ENCODE measurements at regions not wholly inside any gene's neighbourhood (a gene's known extent, or its start where the extent isn't known, plus 50 kb on each side); places are given as distances from the start of the nearest gene placed in this dataset.

DNA sequence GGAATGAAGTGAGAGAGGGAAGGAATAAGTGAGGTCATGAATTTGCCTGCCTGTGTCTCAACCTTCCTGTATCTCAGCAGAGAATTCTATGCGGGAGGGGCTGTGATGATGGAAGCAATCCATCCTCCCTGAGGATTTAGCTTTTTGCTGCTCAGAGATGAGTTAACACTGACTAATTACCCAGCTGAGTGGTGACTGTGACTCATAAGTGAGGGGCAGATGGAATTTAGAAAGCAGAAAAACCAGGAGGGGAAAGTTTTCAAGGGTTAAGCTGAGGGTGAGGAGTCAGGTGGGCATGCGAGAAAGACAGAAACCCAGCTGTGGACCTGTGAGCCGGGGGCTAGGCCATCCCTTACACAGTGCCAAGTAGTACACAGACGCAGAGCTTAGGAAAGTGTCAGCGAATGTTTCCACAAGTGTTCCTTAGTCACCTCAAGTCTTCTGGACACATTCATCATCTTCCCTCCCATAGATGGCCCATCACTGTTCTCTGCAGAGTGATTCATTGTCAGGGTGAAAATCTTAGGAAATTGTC, 277.9 kb downstream of the IPO8 start:
- DNase-seq (ENCODE audit: low spot score): no peak
- Mint-ChIP-seq H3K36me3 (ENCODE audit: low read depth) (no peaks in the 10 kb centered on the region), H3K4me3 (ENCODE audit: unreplicated experiment) (no peak overlapping the region), H3K27me3 (ENCODE audit: low read depth) (peaks cover under 1% of the 10 kb centered on the region), H3K27ac (ENCODE audit: unreplicated experiment) (no peak overlapping the region), H3K9me3 (ENCODE audit: low read depth) (peaks cover 4% of the 10 kb centered on the region), H3K4me1 (ENCODE audit: low read depth) (peaks cover 5% of the 10 kb centered on the region)
- TF ChIP-seq, protein P1, sequence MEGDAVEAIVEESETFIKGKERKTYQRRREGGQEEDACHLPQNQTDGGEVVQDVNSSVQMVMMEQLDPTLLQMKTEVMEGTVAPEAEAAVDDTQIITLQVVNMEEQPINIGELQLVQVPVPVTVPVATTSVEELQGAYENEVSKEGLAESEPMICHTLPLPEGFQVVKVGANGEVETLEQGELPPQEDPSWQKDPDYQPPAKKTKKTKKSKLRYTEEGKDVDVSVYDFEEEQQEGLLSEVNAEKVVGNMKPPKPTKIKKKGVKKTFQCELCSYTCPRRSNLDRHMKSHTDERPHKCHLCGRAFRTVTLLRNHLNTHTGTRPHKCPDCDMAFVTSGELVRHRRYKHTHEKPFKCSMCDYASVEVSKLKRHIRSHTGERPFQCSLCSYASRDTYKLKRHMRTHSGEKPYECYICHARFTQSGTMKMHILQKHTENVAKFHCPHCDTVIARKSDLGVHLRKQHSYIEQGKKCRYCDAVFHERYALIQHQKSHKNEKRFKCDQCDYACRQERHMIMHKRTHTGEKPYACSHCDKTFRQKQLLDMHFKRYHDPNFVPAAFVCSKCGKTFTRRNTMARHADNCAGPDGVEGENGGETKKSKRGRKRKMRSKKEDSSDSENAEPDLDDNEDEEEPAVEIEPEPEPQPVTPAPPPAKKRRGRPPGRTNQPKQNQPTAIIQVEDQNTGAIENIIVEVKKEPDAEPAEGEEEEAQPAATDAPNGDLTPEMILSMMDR (IDR thresholded peaks at IDR 0.05): no peak

DNA sequence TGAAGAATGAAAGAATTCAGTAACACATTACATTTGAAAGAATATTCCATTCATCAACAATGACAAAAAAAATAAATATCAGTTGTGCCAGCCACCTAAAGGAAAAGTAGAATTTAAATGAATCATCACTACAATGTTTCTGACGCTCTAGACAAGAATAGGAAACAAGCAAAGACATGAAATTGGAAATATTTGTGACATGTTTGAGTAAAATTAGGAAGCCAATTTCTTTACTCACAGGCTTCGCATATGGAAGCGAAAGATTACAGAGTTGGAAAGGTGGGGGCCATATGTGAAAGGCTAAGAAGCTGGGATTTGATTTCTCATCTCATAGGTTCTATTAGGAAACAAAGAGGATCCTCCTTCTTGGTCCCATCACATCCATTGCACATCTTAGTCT, 279.0 kb downstream of the IPO8 start:
- TF ChIP-seq, protein P1 (IDR thresholded peaks at IDR 0.05): no peak
- H3K4me3 Mint-ChIP-seq (ENCODE audit: unreplicated experiment): no peak overlapping the region
- H3K4me1 Mint-ChIP-seq (ENCODE audit: low read depth): peaks cover 5% of the 10 kb centered on the region
- DNase-seq (ENCODE audit: low spot score): no peak
- H3K27me3 Mint-ChIP-seq (ENCODE audit: low read depth): no peaks in the 10 kb centered on the region
- no peaks in the 10 kb centered on the region for H3K36me3 Mint-ChIP-seq (ENCODE audit: low read depth)
- peaks cover 3% of the 10 kb centered on the region for H3K9me3 Mint-ChIP-seq (ENCODE audit: low read depth)
- H3K27ac Mint-ChIP-seq (ENCODE audit: unreplicated experiment): no peak overlapping the region

DNA sequence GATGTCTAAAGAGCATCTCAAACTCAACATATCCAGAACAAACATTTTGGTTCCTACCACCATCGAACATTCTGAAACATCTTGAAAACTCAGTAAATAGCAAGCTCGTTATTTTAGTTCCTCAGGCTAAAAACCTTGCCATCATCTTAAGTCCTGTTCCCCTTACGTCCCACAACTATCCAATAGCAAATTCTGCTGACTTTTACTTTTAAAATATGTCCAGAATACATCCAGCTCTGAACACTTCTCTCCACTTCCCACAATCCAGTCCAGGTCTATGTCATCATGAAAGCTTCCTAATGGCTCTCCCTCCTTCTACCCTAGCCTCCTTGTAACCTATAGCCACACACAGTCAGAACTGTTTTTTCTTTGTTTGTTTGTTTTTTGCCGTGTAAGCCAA, 279.9 kb downstream of the IPO8 start:
- no peak for DNase-seq (ENCODE audit: low spot score)
- H3K27me3 Mint-ChIP-seq (ENCODE audit: low read depth): no peaks in the 10 kb centered on the region
- no peak overlapping the region for H3K4me3 Mint-ChIP-seq (ENCODE audit: unreplicated experiment)
- no peaks in the 10 kb centered on the region for H3K36me3 Mint-ChIP-seq (ENCODE audit: low read depth)
- H3K9me3 Mint-ChIP-seq (ENCODE audit: low read depth): peaks cover 3% of the 10 kb centered on the region
- no peak overlapping the region for H3K27ac Mint-ChIP-seq (ENCODE audit: unreplicated experiment)
- TF ChIP-seq, protein P1 (IDR thresholded peaks at IDR 0.05): no peak
- H3K4me1 Mint-ChIP-seq (ENCODE audit: low read depth): peaks cover 5% of the 10 kb centered on the region

DNA sequence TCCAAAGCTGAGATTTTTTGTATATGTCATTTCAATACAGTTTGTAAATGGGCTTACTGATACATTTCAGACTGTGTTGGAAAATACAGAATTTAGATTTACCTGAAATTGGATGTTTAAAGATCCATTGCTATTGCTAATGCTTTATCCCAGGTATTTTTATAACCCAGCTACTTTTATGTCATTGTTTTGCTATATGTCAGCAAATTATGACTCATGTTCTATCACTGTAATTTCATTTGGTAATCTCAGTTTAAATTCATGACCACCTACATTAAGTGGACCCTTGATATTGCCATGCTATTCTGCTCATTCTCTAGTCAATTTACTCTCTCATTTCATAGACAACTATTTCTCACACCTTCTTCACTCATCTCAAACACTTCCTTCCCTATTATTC, 281.2 kb downstream of the IPO8 start:
- no peak for DNase-seq (ENCODE audit: low spot score)
- Mint-ChIP-seq H3K4me1 (ENCODE audit: low read depth) (peaks cover 5% of the 10 kb centered on the region), H3K9me3 (ENCODE audit: low read depth) (peaks cover 3% of the 10 kb centered on the region), H3K4me3 (ENCODE audit: unreplicated experiment) (no peak overlapping the region), H3K27me3 (ENCODE audit: low read depth) (no peaks in the 10 kb centered on the region), H3K36me3 (ENCODE audit: low read depth) (no peaks in the 10 kb centered on the region), H3K27ac (ENCODE audit: unreplicated experiment) (no peak overlapping the region)
- TF ChIP-seq, protein P1 (IDR thresholded peaks at IDR 0.05): no peak

DNA sequence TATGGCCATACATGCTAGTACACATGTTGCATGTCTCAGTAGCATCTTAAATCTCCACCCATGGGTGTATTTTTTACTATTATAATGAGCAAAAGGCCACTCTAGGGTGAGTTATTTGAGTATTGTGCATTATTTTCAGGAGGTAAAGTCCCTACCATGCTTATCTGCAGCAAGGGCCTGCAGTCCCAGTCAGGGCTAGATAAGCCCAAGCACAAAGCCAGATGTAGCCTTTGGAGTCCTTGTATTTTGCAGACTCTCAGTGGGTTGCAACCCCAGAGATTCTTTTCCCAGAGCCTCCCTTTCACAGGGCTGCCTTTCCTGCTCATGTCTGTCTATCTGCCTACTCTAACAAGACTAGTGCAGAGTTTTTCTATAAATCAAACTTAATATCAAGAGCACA, 295.3 kb downstream of the IPO8 start:
- H3K36me3 Mint-ChIP-seq (ENCODE audit: low read depth): no peaks in the 10 kb centered on the region
- TF ChIP-seq, protein P1 (IDR thresholded peaks at IDR 0.05): no peak
- H3K27ac Mint-ChIP-seq (ENCODE audit: unreplicated experiment): no peak overlapping the region
- H3K9me3 Mint-ChIP-seq (ENCODE audit: low read depth): peaks cover 35% of the 10 kb centered on the region
- no peaks in the 10 kb centered on the region for H3K27me3 Mint-ChIP-seq (ENCODE audit: low read depth)
- H3K4me3 Mint-ChIP-seq (ENCODE audit: unreplicated experiment): no peak overlapping the region
- H3K4me1 Mint-ChIP-seq (ENCODE audit: low read depth): no peaks in the 10 kb centered on the region
- no peak for DNase-seq (ENCODE audit: low spot score)
